ENCODE measurements at regions not wholly inside any gene's neighbourhood (a gene's known extent, or its start where the extent isn't known, plus 50 kb on each side); places are given as distances from the start of the nearest gene placed in this dataset.
A peak's percentile ranks its signal among the peaks of the same experiment; 100 is the strongest.
"Not testable (repeated sequence)": the region's sequence is repeated elsewhere in the genome, so short reads cannot be mapped to it uniquely, and the experiment has no call there.

DNA sequence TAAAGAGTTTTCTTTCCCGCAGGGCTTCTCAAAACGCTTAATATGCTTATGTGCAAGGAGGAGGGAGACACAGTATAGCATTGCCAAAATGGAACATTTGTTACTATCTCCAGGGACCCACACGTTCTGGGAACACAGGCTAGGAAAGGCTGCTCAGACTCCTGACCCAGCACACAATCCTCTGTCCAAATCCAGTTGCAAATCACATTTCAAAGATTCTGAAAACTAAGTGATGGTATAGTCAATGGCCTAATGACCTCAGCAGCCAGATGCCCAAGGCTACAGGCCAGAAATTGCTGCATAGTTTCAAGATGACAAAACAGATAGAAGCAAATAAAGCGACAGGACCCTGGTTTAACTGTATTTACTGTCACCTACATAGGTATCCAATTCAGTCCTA lies 97.0 kb upstream of the GRIP1 start:
- DNase-seq (no peak), ATAC-seq (no peak)

GRCh38 chr12:66776974-66777373 lies 98.1 kb upstream of the GRIP1 start:
- DNase-seq (peak; percentile 55), ATAC-seq (peak; percentile 99)

GRCh38 chr12:66779466-66779865 lies 100.6 kb upstream of the GRIP1 start:
- no peak for ATAC-seq
- DNase-seq: no peak

GRCh38 chr12:66786531-66787308 lies 107.8 kb upstream of the GRIP1 start:
- no peak for ATAC-seq

GRCh38 chr12:66799551-66799950 lies 120.7 kb upstream of the GRIP1 start:
- no peak for DNase-seq
- no peak for ATAC-seq

More at GRCh38 chr12:66786531-66787308, 107.8 kb upstream of the GRIP1 start:
- DNase-seq: no peak

DNA sequence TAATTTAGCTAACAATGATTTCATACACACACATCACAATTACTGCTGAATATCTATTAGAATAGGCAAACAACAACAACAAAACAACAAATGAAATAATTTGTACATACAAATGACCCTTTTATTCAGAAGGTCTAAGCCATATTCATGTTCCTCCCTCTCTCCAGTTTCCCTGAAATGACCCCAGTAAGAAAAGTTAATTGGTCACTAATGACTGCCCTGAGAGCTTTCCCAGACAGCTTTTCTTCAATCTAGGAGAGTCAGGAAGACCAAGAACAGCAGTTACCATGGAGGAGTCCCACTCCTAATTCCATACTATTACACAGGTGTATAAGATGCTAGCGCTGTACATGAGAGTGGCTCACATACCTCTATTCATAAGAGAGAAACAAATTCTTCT lies 121.2 kb upstream of the GRIP1 start:
- ATAC-seq: no peak
- DNase-seq: no peak

GRCh38 chr12:66803930-66804329 lies 125.1 kb upstream of the GRIP1 start:
- no peak for DNase-seq
- ATAC-seq: no peak

DNA sequence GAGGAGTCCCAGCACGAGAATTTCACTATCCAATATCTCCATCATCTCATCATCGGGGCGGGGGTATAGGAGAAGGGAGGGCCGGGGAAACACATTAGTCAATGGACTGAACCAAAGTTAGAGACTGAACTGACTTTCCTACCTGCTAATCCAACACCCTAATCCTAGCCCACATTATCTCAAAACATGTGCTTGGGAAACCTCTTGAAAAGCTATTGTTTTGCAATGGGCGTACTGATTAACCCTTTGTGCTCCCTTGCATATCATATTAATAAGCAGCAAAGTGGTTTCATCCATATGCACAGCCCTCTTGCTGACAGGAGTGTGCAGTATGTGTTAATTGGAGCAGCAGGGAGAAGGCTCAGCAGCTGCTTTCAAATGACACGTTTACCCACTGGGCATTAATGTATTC lies 125.7 kb upstream of the GRIP1 start:
- ATAC-seq: no peak
- DNase-seq: no peak

- no peak for ATAC-seq
- DNase-seq: no peak
Measured at GRCh38 chr12:66808606-66809005, 129.7 kb upstream of the GRIP1 start.

GRCh38 chr12:66813137-66813892 lies 134.4 kb upstream of the GRIP1 start:
- ATAC-seq: no peak
- DNase-seq: peak; percentile 17

DNA sequence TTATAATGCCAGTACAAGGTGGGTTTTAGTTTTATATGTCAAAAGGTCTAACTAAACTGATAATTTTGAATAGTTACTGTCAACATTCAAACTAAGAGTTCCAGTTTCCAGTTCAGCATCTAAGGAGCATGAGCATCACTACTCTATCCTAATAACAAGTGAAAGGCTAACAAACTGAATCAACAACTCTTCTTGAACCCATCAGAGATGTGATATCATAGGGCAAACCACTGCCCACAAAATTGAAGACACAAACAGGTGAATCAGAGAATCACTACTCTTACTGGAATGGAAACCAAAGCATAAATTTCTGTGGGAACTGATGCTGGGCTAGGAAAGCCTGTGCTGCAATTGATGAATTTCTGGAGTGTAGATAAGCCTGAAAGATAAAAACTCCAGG lies 140.7 kb upstream of the GRIP1 start:
- DNase-seq (no peak), ATAC-seq (peak; percentile 81)

GRCh38 chr12:66822961-66823360 lies 144.1 kb upstream of the GRIP1 start:
- no peak for DNase-seq

GRCh38 chr12:66823857-66824570 lies 145.1 kb upstream of the GRIP1 start:
- ATAC-seq (no peak), DNase-seq (no peak)

More at GRCh38 chr12:66822961-66823360, 144.1 kb upstream of the GRIP1 start:
- ATAC-seq: no peak

GRCh38 chr12:66825921-66826320 lies 147.0 kb upstream of the GRIP1 start:
- not testable (repeated sequence) for ATAC-seq, DNase-seq

DNA sequence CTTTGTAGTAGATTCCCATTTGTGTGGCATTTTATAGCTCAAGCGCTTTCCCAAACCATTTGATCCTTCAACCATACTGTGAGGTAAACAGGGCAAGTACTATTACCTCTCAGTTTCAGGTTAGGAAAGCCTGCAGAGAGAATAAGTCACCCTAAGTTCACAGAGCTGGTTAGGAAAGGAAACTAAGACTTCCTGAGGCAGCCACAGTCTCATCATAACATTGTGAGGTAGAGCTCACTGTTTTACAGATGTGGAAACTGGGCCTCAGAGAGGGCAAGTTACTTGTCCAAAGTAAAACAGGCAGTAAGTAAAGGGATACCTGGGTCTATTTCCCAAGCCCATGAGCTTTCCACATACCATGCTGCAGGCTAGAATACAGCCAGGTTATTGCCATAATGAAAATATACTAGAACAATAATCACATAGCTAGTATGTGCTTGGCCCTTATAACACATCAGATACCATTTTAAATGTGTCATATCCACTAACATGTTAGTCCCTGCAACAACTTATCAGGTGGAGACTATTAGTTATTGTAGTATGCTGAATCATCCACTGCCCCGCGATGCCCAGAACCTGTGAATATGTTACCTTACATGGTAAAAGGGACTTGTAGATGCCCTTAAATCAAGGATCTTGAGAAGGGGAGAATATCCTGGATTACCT lies 150.9 kb upstream of the GRIP1 start:
- DNase-seq (no peak), ATAC-seq (peak; percentile 83)

GRCh38 chr12:66831495-66831894 lies 152.6 kb upstream of the GRIP1 start:
- peak; percentile 53 for ATAC-seq
- no peak for DNase-seq

DNA sequence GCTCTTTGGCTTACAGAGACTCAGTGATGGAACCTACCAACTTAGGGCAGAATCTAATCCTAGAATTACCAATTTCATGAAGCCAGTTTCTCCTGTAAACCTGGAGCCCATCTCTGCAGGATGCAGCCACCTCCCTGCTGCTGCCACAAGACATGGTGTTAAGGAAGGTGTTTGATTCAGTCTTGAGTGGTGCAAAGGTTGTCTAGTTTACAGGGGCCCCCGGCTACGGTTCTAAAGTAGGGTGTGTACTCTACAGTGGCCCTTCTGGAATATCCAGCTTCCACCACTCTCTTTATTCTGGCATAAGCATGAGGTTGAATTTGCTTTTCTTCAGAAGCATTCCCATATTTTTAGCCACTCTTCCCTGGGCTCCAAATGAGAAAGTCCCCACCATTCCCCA lies 154.1 kb upstream of the GRIP1 start:
- DNase-seq (no peak), ATAC-seq (no peak)

GRCh38 chr12:66836623-66837310 lies 157.9 kb upstream of the GRIP1 start:
- DNase-seq: no peak
- ATAC-seq: no peak

GRCh38 chr12:66837311-66837627 lies 158.4 kb upstream of the GRIP1 start:
- no peak for ATAC-seq

DNA sequence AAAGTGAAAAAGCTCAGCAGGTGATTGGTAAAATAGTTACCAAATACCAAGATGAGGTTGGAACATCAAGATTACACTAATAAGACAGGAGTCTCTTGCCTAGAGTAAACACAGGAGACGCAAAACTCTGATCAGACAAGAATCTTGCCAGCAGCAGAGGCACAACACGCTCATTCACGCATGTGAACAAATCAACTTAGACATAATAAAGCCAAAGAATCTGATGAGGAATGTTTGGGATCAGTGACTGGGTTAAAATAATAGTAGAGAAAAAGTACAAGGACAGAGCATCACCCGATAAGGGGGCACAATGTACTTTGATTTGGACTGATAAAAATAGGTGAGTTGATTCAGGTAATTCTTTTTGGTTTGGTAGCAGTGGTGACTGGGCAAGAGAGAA lies 159.5 kb upstream of the GRIP1 start:
- DNase-seq (no peak), ATAC-seq (no peak)

More at GRCh38 chr12:66837311-66837627, 158.4 kb upstream of the GRIP1 start:
- DNase-seq: no peak

DNA sequence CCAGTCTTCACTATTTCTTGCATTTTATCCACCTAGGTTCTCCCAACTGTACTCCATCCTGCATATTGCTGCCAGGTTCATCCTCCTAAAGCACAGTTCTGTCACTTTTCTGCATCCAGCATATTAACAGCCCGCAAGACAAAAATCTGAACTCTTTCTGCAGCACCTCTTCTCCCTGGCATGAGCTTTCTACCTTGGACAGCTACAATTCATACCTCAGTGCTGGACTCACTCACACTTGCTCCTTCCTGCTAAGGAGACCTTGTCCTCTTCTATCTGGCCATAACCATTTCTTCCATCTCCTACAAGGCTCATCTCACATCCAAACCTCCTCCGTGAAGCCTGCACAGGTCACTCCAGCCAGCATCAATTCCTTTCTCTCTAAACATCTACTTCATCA lies 170.1 kb upstream of the GRIP1 start:
- ATAC-seq (no peak), DNase-seq (no peak)

GRCh38 chr12:66851134-66851533 lies 172.3 kb upstream of the GRIP1 start:
- no peak for ATAC-seq
- DNase-seq: no peak
